Activated T-cell treated with anti-CD3 and anti-CD28 coated beads for 4 hours (primary cell): ENCODE measurements at regions not wholly inside any gene's neighbourhood (a gene's known extent, or its start where the extent isn't known, plus 50 kb on each side); places are given as distances from the start of the nearest gene placed in this dataset.
"Not testable (repeated sequence)": the region's sequence is repeated elsewhere in the genome, so short reads cannot be mapped to it uniquely, and the experiment has no call there.

Experiments
- DNase-seq: peaks from one replicate; pipeline ENCODE4 v3.0.0-alpha.2; 2020

GRCh38 chr7:66542528-66543269, 86.0 kb upstream of the KCTD7 start:
- DNase-seq, result no peak

- no peak for DNase-seq
Measured at GRCh38 chr7:66549466-66549865, 79.2 kb upstream of the KCTD7 start.

- DNase-seq, result no peak
Measured at GRCh38 chr7:66553001-66553400, 75.7 kb upstream of the KCTD7 start.

GRCh38 chr7:66553675-66554074, 75.0 kb upstream of the KCTD7 start:
- not testable (repeated sequence) for DNase-seq

GRCh38 chr7:66554291-66554690, 74.4 kb upstream of the KCTD7 start:
- DNase-seq, result not testable (repeated sequence)

GRCh38 chr7:66554842-66555430, 73.7 kb upstream of the KCTD7 start:
- not testable (repeated sequence) for DNase-seq

- DNase-seq, result no peak
Measured at GRCh38 chr7:66556177-66556548, 72.5 kb upstream of the KCTD7 start.

GRCh38 chr7:66556549-66557213, 72.0 kb upstream of the KCTD7 start:
- DNase-seq, result no peak

GRCh38 chr7:66557214-66558200, 71.2 kb upstream of the KCTD7 start:
- peak; percentile 62 for DNase-seq

GRCh38 chr7:66558201-66558641, 70.5 kb upstream of the KCTD7 start:
- DNase-seq, result no peak

GRCh38 chr7:66558660-66559465, 69.8 kb upstream of the KCTD7 start:
- DNase-seq, result no peak

GRCh38 chr7:66564045-66564444, 64.6 kb upstream of the KCTD7 start:
- DNase-seq, result no peak

GRCh38 chr7:66570179-66570578, 58.5 kb upstream of the KCTD7 start:
- DNase-seq, result not testable (repeated sequence)

- DNase-seq, result no peak
Measured at GRCh38 chr7:66571568-66571967, 57.1 kb upstream of the KCTD7 start.

- not testable (repeated sequence) for DNase-seq
Measured at GRCh38 chr7:66573782-66574495, 54.7 kb upstream of the KCTD7 start.

GRCh38 chr7:66574768-66575167, 53.9 kb upstream of the KCTD7 start:
- DNase-seq, result not testable (repeated sequence)

GRCh38 chr7:66575398-66575797, 53.3 kb upstream of the KCTD7 start:
- no peak for DNase-seq

- DNase-seq, result no peak
Measured at GRCh38 chr7:66576646-66577045, 52.0 kb upstream of the KCTD7 start.
